ENCODE measurements at regions not wholly inside any gene's neighbourhood (a gene's known extent, or its start where the extent isn't known, plus 50 kb on each side); places are given as distances from the start of the nearest gene placed in this dataset.

- BruUV-seq (replicated peaks), result no TSS peak
- CTCF ChIA-PET, result no interaction called here
- no peak for TF ChIP-seq TCF7L2 (IDR thresholded peaks at IDR 0.05; ENCODE audit: low read depth, low read length)
- Histone ChIP-seq H3K9me3 (ENCODE audit: control insufficient read depth, insufficient read depth, low read depth, low read length) (no peaks in the 10 kb centered on the region), H3K27me3 (ENCODE audit: control insufficient read depth, insufficient read depth, low read length) (no peaks in the 10 kb centered on the region), H3K4me1 (ENCODE audit: control insufficient read depth, insufficient read depth, low read length) (no peaks in the 10 kb centered on the region), H3K4me3 (ENCODE audit: low read depth in 2 of 2, low read length in 2 of 2) (no peak overlapping the region), H3K36me3 (ENCODE audit: control insufficient read depth, insufficient read depth, low read length) (no peaks in the 10 kb centered on the region), H3K27ac (ENCODE audit: low read length) (no peak overlapping the region)
- ATAC-seq (no peak), DNase-seq (ENCODE audit: low read depth, low spot score) (no peak)
- POLR2A ChIA-PET, result no interaction called here
- intact Hi-C loops (cut with micrococcal nuclease; ENCODE audit: unreplicated experiment) (no loop called here), in situ Hi-C loops (cut with HindIII; ENCODE audit: low pct_unique_long_range_greater_than_20kb, low sequenced_read_pairs) (no loop called here)
Observed at GRCh38 chr3:24756101-24756888, 261.6 kb upstream of the THRB start.

- H3K4me3 ChIP-seq (ENCODE audit: low read depth in 2 of 2, low read length in 2 of 2), result no peak overlapping the region
- no peaks in the 10 kb centered on the region for H3K4me1 ChIP-seq (ENCODE audit: control insufficient read depth, insufficient read depth, low read length)
- intact Hi-C loops (cut with micrococcal nuclease; ENCODE audit: unreplicated experiment), result no loop called here
- no peaks in the 10 kb centered on the region for H3K27me3 ChIP-seq (ENCODE audit: control insufficient read depth, insufficient read depth, low read length)
- ATAC-seq (no peak), DNase-seq (ENCODE audit: low read depth, low spot score) (no peak)
- H3K27ac ChIP-seq (ENCODE audit: low read length), result no peak overlapping the region
- in situ Hi-C loops (cut with HindIII; ENCODE audit: low pct_unique_long_range_greater_than_20kb, low sequenced_read_pairs), result no loop called here
- CTCF ChIA-PET, result no interaction called here
- TF ChIP-seq TCF7L2 (IDR thresholded peaks at IDR 0.05; ENCODE audit: low read depth, low read length) (no peak), SIN3A (IDR thresholded peaks at IDR 0.05; ENCODE audit: borderline replicate concordance, insufficient read depth, low read depth, low read length) (no peak), REST (IDR thresholded peaks at IDR 0.05; ENCODE audit: insufficient read depth in 1 of 2, low read depth in 2 of 2, low read length in 1 of 2) (no peak), CTCF (IDR thresholded peaks at IDR 0.05) (no peak), POLR2AphosphoS5 (IDR thresholded peaks at IDR 0.05; ENCODE audit: low read depth, low read length) (no peak)
- no peaks in the 10 kb centered on the region for H3K36me3 ChIP-seq (ENCODE audit: control insufficient read depth, insufficient read depth, low read length)
- no peaks in the 10 kb centered on the region for H3K9me3 ChIP-seq (ENCODE audit: control insufficient read depth, insufficient read depth, low read depth, low read length)
- POLR2A ChIA-PET, result no interaction called here
- no TSS peak for BruUV-seq (replicated peaks)
Observed at GRCh38 chr3:24763393-24763792, 268.7 kb upstream of the THRB start.

GRCh38 chr3:24764236-24764915 is 269.7 kb upstream of the THRB start:
- ChIA-PET CTCF (no interaction called here), POLR2A (no interaction called here)
- BruUV-seq (replicated peaks), result no TSS peak
- Histone ChIP-seq H3K4me3 (ENCODE audit: low read depth in 2 of 2, low read length in 2 of 2) (no peak overlapping the region), H3K27me3 (ENCODE audit: control insufficient read depth, insufficient read depth, low read length) (no peaks in the 10 kb centered on the region), H3K27ac (ENCODE audit: low read length) (no peak overlapping the region), H3K9me3 (ENCODE audit: control insufficient read depth, insufficient read depth, low read depth, low read length) (no peaks in the 10 kb centered on the region), H3K4me1 (ENCODE audit: control insufficient read depth, insufficient read depth, low read length) (no peaks in the 10 kb centered on the region), H3K36me3 (ENCODE audit: control insufficient read depth, insufficient read depth, low read length) (no peaks in the 10 kb centered on the region)
- TF ChIP-seq TCF7L2 (IDR thresholded peaks at IDR 0.05; ENCODE audit: low read depth, low read length) (no peak), SIN3A (IDR thresholded peaks at IDR 0.05; ENCODE audit: borderline replicate concordance, insufficient read depth, low read depth, low read length) (no peak), CTCF (IDR thresholded peaks at IDR 0.05) (no peak), POLR2AphosphoS5 (IDR thresholded peaks at IDR 0.05; ENCODE audit: low read depth, low read length) (no peak), REST (IDR thresholded peaks at IDR 0.05; ENCODE audit: insufficient read depth in 1 of 2, low read depth in 2 of 2, low read length in 1 of 2) (no peak)
- DNase-seq (ENCODE audit: low read depth, low spot score) (no peak), ATAC-seq (no peak)
- intact Hi-C loops (cut with micrococcal nuclease; ENCODE audit: unreplicated experiment) (no loop called here), in situ Hi-C loops (cut with HindIII; ENCODE audit: low pct_unique_long_range_greater_than_20kb, low sequenced_read_pairs) (no loop called here)
